ENCODE measurements at regions not wholly inside any gene's neighbourhood (a gene's known extent, or its start where the extent isn't known, plus 50 kb on each side); places are given as distances from the start of the nearest gene placed in this dataset.

DNA sequence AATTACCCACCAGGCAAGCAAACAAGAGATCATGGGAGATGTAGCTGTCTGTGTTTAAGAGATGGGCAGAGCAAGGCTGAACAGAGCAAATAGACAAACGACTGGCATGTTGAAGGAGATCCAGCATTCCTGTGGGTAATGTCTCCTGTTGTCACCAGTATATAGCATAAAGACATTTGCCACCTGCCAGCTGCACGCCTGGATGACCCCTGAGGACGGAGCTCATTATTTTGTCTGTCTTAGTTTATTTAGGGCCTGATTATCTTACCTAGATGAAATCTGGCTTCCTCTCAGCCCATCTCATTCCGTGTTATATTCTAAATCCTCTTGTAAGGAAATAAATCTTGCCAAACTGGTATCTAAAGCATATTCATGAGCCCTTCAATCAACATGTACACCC, 510.3 kb upstream of the LINC00305 start:
- H3K4me3 ChIP-seq (replicated peaks; ENCODE audit: low read depth, low read length): no peak overlapping the region
- no peak for TF ChIP-seq CTCF (IDR thresholded peaks at IDR 0.05; ENCODE audit: low read depth, low read length, missing control alignments)

GRCh38 chr18:64653068-64653467, 504.2 kb upstream of the LINC00305 start:
- DNase-seq (ENCODE audit: extremely low read depth, low read depth): no peak
- no peak for TF ChIP-seq CTCF (IDR thresholded peaks at IDR 0.05; ENCODE audit: low read depth, low read length, missing control alignments)
- H3K4me3 ChIP-seq (replicated peaks; ENCODE audit: low read depth, low read length): no peak overlapping the region

More for the DNA sequence above, 510.3 kb upstream of the LINC00305 start:
- DNase-seq (ENCODE audit: extremely low read depth, low read depth): no peak

DNA sequence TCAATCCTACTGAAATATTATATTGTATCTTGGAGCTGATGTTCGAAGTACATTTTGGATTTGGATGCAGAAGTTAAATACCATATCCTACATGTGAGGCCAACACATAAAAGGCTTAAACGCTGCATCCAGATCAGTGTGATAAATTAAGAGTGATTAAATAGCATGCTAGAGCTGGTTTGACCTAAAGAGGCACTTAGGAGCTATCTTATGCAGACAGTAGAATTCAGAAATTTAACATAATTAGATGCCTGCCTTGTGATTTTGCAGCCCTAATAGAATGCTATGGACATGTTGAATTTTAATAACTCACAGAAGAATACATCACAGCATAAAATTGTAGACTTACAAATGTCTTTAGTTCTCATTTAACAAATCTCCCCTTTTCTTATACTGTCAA, 501.2 kb upstream of the LINC00305 start:
- TF ChIP-seq CTCF (IDR thresholded peaks at IDR 0.05; ENCODE audit: low read depth, low read length, missing control alignments): no peak
- no peak overlapping the region for H3K4me3 ChIP-seq (replicated peaks; ENCODE audit: low read depth, low read length)
- no peak for DNase-seq (ENCODE audit: extremely low read depth, low read depth)

- H3K4me3 ChIP-seq (replicated peaks; ENCODE audit: low read depth, low read length): no peak overlapping the region
- DNase-seq (ENCODE audit: extremely low read depth, low read depth): no peak
- TF ChIP-seq CTCF (IDR thresholded peaks at IDR 0.05; ENCODE audit: low read depth, low read length, missing control alignments): no peak
These were observed 496.9 kb upstream of the LINC00305 start for GRCh38 chr18:64645753-64646152.

DNA sequence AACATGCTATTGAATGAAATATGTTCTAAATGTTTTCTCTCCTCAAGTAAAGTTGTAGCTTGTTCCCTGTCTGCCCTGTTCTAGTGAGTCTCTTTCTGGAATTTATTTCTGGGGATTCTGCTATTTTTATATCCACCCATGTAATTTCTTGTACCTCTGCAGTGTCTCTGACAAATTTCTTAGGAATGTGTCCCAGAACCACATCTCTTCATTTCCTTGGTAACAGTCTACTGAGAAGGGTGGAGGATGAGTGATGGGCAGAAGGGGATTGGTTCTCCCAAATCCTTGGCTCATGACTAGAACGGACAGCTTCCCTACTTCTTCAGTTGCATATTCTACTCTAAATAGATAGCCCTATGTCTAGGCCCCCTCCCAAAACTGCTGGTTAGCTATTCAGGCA, 490.6 kb upstream of the LINC00305 start:
- no peak for TF ChIP-seq CTCF (IDR thresholded peaks at IDR 0.05; ENCODE audit: low read depth, low read length, missing control alignments)
- no peak overlapping the region for H3K4me3 ChIP-seq (replicated peaks; ENCODE audit: low read depth, low read length)
- DNase-seq (ENCODE audit: extremely low read depth, low read depth): no peak

DNA sequence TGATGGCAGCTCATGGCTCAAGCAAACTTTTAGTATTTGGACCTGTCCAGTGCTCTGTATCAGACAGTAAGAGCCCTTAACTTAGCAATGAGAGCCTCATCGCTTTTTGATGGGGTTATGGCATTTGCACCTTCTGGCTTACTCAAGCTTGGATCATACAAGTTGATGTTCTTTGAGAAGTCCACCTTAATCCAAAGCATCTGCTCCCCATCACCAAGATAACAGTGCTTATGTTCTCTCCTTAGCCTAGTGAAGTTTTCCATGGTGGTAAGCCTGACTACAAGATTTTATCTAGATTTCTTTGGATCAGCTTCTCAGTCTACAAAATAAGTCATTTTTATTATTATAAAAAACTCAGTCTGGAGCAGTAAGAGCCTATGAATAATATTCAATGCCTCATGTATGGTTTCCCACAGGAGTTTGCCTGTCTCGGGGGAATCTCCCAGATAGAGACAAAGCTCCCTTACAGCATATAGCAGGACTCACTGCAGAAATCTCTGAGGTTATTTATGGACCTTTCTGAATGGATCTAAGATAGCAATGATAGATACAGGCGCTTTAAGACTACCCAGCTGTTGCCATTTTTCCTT, 472.2 kb upstream of the LINC00305 start:
- TF ChIP-seq CTCF (IDR thresholded peaks at IDR 0.05; ENCODE audit: low read depth, low read length, missing control alignments): no peak
- H3K4me3 ChIP-seq (replicated peaks; ENCODE audit: low read depth, low read length): no peak overlapping the region
- DNase-seq (ENCODE audit: extremely low read depth, low read depth): no peak

DNA sequence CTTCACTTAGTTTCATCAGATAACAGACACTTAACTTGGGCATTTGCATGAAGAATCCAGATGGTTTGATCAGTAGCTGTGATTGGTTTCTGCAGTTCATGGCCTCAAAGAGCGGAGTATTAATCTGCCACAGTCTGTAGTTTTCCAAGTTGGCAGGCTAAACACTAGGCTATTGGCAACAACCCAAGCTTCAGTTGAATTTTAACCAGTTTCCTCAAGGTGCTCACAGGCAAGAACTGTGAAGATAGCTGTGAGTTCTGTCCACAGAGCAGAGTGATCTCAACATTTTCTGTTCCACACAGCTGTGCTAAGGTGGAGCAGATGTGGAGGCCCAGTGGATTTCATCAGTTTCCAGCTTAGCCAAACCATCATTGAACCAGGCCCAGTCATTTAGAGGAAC, 469.5 kb upstream of the LINC00305 start:
- no peak for DNase-seq (ENCODE audit: extremely low read depth, low read depth)
- no peak for TF ChIP-seq CTCF (IDR thresholded peaks at IDR 0.05; ENCODE audit: low read depth, low read length, missing control alignments)
- no peak overlapping the region for H3K4me3 ChIP-seq (replicated peaks; ENCODE audit: low read depth, low read length)
